Right lobe of liver (tissue), 4 donors: ENCODE measurements at regions not wholly inside any gene's neighbourhood (a gene's known extent, or its start where the extent isn't known, plus 50 kb on each side); places are given as distances from the start of the nearest gene placed in this dataset.

ENCODE experiments used
- POLR2A ChIP-seq: fragments of 450-650 bp; IDR thresholded peaks from one replicate; pipeline ENCODE4 v1.6.1; 2017; ENCODE audit warnings: antibody characterized with exemption, mild to moderate bottlenecking
- TF ChIP-seq, protein P1 (sequence below), 4 donors: fragments of 200-600 bp in 3 of 4; fragments of 450-650 bp in 1 of 4; IDR thresholded peaks; one replicate each; pipeline versions ENCODE4 v1.5.1 to v1.8.0; 2016 to 2022; ENCODE audit warnings: antibody characterized with exemption in 4 of 4, mild to moderate bottlenecking in 2 of 4
- donor health status: DM: no; HTN: no; CAD: no.
- donor health status: DM: no; HTN: no; CAD: no.
- donor health status: DM: no; HTN: yes; CAD: no.

DNA sequence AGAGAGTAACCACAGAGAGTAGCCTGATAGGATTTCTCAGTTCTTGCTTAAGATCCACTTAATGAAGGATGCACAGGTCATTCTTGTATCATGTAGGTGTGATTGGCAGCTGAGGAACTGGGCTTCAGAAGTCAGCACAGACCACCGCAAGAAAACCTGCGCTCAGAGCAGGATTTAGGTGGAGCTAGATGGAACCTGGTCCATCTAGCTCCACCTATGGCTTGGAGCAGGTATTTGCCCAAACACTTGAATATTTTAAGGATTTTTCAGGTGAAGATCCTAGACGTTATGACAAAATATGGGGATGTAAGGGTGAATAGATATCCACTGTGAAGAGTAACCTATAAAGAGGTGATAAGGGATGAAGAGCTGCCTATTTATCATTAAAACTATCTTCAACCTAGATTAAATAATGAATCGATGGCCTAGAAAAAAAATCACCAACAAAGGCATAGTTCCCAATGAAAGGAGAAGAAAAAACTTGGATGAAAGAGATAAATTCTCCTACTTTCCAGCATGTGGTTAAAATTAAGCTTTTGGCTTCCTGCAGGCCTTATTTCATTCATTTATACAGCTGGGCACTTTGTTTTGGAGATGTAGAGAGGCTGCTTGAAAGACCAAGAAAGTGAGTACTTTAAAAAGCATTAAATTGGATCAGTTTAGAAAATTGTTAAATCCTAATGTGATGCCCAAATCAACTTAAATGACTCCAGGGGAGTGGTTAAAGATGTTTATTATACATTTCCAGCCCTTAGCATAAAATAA lies 778.4 kb upstream of the GJE1 start:
- TF ChIP-seq, protein P1, sequence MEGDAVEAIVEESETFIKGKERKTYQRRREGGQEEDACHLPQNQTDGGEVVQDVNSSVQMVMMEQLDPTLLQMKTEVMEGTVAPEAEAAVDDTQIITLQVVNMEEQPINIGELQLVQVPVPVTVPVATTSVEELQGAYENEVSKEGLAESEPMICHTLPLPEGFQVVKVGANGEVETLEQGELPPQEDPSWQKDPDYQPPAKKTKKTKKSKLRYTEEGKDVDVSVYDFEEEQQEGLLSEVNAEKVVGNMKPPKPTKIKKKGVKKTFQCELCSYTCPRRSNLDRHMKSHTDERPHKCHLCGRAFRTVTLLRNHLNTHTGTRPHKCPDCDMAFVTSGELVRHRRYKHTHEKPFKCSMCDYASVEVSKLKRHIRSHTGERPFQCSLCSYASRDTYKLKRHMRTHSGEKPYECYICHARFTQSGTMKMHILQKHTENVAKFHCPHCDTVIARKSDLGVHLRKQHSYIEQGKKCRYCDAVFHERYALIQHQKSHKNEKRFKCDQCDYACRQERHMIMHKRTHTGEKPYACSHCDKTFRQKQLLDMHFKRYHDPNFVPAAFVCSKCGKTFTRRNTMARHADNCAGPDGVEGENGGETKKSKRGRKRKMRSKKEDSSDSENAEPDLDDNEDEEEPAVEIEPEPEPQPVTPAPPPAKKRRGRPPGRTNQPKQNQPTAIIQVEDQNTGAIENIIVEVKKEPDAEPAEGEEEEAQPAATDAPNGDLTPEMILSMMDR (IDR thresholded peaks at IDR 0.05): peak in 3 of 4 donors; percentile 8 to 26 (median 17)
- TF ChIP-seq POLR2A: no peak
